Neuron (in vitro differentiated cells): ENCODE measurements at regions not wholly inside any gene's neighbourhood (a gene's known extent, or its start where the extent isn't known, plus 50 kb on each side); places are given as distances from the start of the nearest gene placed in this dataset.

Experiments
- H2AFZ ChIP-seq: one replicate; pipeline ENCODE4 v1.6.1; 2013; ENCODE audit warnings: low read depth, mild to moderate bottlenecking, inconsistent platforms, low read length, moderate library complexity
- H3K27me3 ChIP-seq: one replicate; pipeline ENCODE4 v1.6.1; 2013; ENCODE audit warnings: low read length; ENCODE audit not compliant: insufficient read depth
- H3K36me3 ChIP-seq: one replicate; pipeline ENCODE4 v1.6.1; 2013; ENCODE audit warnings: low read length; ENCODE audit not compliant: insufficient read depth
- H3K4me1 ChIP-seq: one replicate; pipeline ENCODE4 v1.6.1; 2013; ENCODE audit warnings: low read length; ENCODE audit not compliant: insufficient read depth
- H3K4me3 ChIP-seq: 2 replicates; pipeline ENCODE4 v1.5.1; 2013; ENCODE audit warnings: mild to moderate bottlenecking, low read length, moderate library complexity
- H3K9me3 ChIP-seq: one replicate; pipeline ENCODE4 v1.6.1; 2013; ENCODE audit warnings: low read length

- Histone ChIP-seq H3K9me3 (no peaks in the 10 kb centered on the region), H2AFZ (no peak overlapping the region), H3K36me3 (no peaks in the 10 kb centered on the region), H3K4me3 (no peak overlapping the region), H3K27me3 (no peaks in the 10 kb centered on the region), H3K4me1 (peaks cover 5% of the 10 kb centered on the region)
These were observed 244.6 kb downstream of the ZEB2 start for GRCh38 chr2:144275340-144275739.

- no peaks in the 10 kb centered on the region for H3K9me3 ChIP-seq
- no peaks in the 10 kb centered on the region for H3K27me3 ChIP-seq
- no peaks in the 10 kb centered on the region for H3K4me1 ChIP-seq
- no peaks in the 10 kb centered on the region for H3K36me3 ChIP-seq
- no peak overlapping the region for H2AFZ ChIP-seq
- no peak overlapping the region for H3K4me3 ChIP-seq
These were observed 245.8 kb downstream of the ZEB2 start for GRCh38 chr2:144274131-144274530.

GRCh38 chr2:144270951-144271350, 249.0 kb downstream of the ZEB2 start:
- Histone ChIP-seq H3K27me3 (no peaks in the 10 kb centered on the region), H3K9me3 (no peaks in the 10 kb centered on the region), H3K4me3 (no peak overlapping the region), H3K36me3 (no peaks in the 10 kb centered on the region), H2AFZ (no peak overlapping the region), H3K4me1 (no peaks in the 10 kb centered on the region)

GRCh38 chr2:144268036-144268678, 251.8 kb downstream of the ZEB2 start:
- Histone ChIP-seq H3K27me3 (no peaks in the 10 kb centered on the region), H3K36me3 (no peaks in the 10 kb centered on the region), H3K4me3 (no peak overlapping the region), H3K9me3 (peaks cover 2% of the 10 kb centered on the region), H3K4me1 (no peaks in the 10 kb centered on the region), H2AFZ (no peak overlapping the region)

- peaks cover 2% of the 10 kb centered on the region for H3K9me3 ChIP-seq
- H3K4me1 ChIP-seq = no peaks in the 10 kb centered on the region
- H3K36me3 ChIP-seq = no peaks in the 10 kb centered on the region
- H3K4me3 ChIP-seq = no peak overlapping the region
- no peak overlapping the region for H2AFZ ChIP-seq
- H3K27me3 ChIP-seq = no peaks in the 10 kb centered on the region
These were observed 252.7 kb downstream of the ZEB2 start for GRCh38 chr2:144267239-144267638.

- Histone ChIP-seq H2AFZ (no peak overlapping the region), H3K4me1 (no peaks in the 10 kb centered on the region), H3K4me3 (no peak overlapping the region), H3K27me3 (no peaks in the 10 kb centered on the region), H3K9me3 (peaks cover 2% of the 10 kb centered on the region), H3K36me3 (no peaks in the 10 kb centered on the region)
These were observed 254.3 kb downstream of the ZEB2 start for GRCh38 chr2:144265654-144266053.

GRCh38 chr2:144261966-144262365, 258.0 kb downstream of the ZEB2 start:
- no peaks in the 10 kb centered on the region for H3K27me3 ChIP-seq
- peaks cover 2% of the 10 kb centered on the region for H3K9me3 ChIP-seq
- no peaks in the 10 kb centered on the region for H3K4me1 ChIP-seq
- H2AFZ ChIP-seq = no peak overlapping the region
- H3K4me3 ChIP-seq = no peak overlapping the region
- H3K36me3 ChIP-seq = no peaks in the 10 kb centered on the region

GRCh38 chr2:144261336-144261735, 258.6 kb downstream of the ZEB2 start:
- Histone ChIP-seq H3K4me3 (no peak overlapping the region), H2AFZ (no peak overlapping the region), H3K27me3 (no peaks in the 10 kb centered on the region), H3K36me3 (no peaks in the 10 kb centered on the region), H3K9me3 (peaks cover 2% of the 10 kb centered on the region), H3K4me1 (no peaks in the 10 kb centered on the region)

GRCh38 chr2:144259332-144259731, 260.6 kb downstream of the ZEB2 start:
- Histone ChIP-seq H3K27me3 (no peaks in the 10 kb centered on the region), H2AFZ (no peak overlapping the region), H3K9me3 (peaks cover 6% of the 10 kb centered on the region), H3K36me3 (no peaks in the 10 kb centered on the region), H3K4me1 (no peaks in the 10 kb centered on the region), H3K4me3 (no peak overlapping the region)

GRCh38 chr2:144258154-144258553, 261.8 kb downstream of the ZEB2 start:
- no peak overlapping the region for H2AFZ ChIP-seq
- no peaks in the 10 kb centered on the region for H3K4me1 ChIP-seq
- no peaks in the 10 kb centered on the region for H3K27me3 ChIP-seq
- peaks cover 12% of the 10 kb centered on the region for H3K9me3 ChIP-seq
- H3K4me3 ChIP-seq = no peak overlapping the region
- H3K36me3 ChIP-seq = no peaks in the 10 kb centered on the region

GRCh38 chr2:144256996-144257707, 262.8 kb downstream of the ZEB2 start:
- H3K27me3 ChIP-seq = no peaks in the 10 kb centered on the region
- H2AFZ ChIP-seq = no peak overlapping the region
- no peaks in the 10 kb centered on the region for H3K36me3 ChIP-seq
- H3K4me1 ChIP-seq = no peaks in the 10 kb centered on the region
- peaks cover 14% of the 10 kb centered on the region for H3K9me3 ChIP-seq
- H3K4me3 ChIP-seq = no peak overlapping the region

GRCh38 chr2:144254342-144255235, 265.3 kb downstream of the ZEB2 start:
- H3K36me3 ChIP-seq = no peaks in the 10 kb centered on the region
- H3K27me3 ChIP-seq = no peaks in the 10 kb centered on the region
- no peak overlapping the region for H3K4me3 ChIP-seq
- no peaks in the 10 kb centered on the region for H3K4me1 ChIP-seq
- H3K9me3 ChIP-seq = peaks cover 14% of the 10 kb centered on the region
- H2AFZ ChIP-seq = no peak overlapping the region

- Histone ChIP-seq H3K27me3 (no peaks in the 10 kb centered on the region), H3K9me3 (peaks cover 14% of the 10 kb centered on the region), H3K4me3 (no peak overlapping the region), H3K4me1 (no peaks in the 10 kb centered on the region), H3K36me3 (no peaks in the 10 kb centered on the region), H2AFZ (no peak overlapping the region)
These were observed 266.2 kb downstream of the ZEB2 start for GRCh38 chr2:144253743-144254142.
